ENCODE measurements at regions not wholly inside any gene's neighbourhood (a gene's known extent, or its start where the extent isn't known, plus 50 kb on each side); places are given as distances from the start of the nearest gene placed in this dataset.

GRCh38 chr18:961644-962355 lies 57.1 kb downstream of the ADCYAP1 start:
- Histone ChIP-seq H2AFZ (ENCODE audit: low read depth, low read length) (peak overlapping the region; percentile 62), H3K27me3 (ENCODE audit: insufficient read depth, low read length, poor library complexity) (no peaks in the 10 kb centered on the region), H3K9me3 (ENCODE audit: insufficient read depth, low read length, severe bottlenecking) (no peaks in the 10 kb centered on the region), H3K79me2 (ENCODE audit: insufficient read depth, low read length) (no peaks in the 10 kb centered on the region), H3K9ac (ENCODE audit: low read depth, low read length) (peak overlapping the region; percentile 23), H3K27ac (ENCODE audit: low read length) (peak overlapping the region; percentile 42; the same call in 1 of the 2 replicates), H3K36me3 (ENCODE audit: insufficient read depth, low read length) (no peaks in the 10 kb centered on the region), H4K20me1 (ENCODE audit: insufficient read depth, low read length) (no peaks in the 10 kb centered on the region), H3K4me3 (ENCODE audit: low read depth in 1 of 2, low read length in 2 of 2) (peak overlapping the region in 1 of 2 experiments; percentile 45; a peak in 2 of 4 replicates), H3K4me2 (ENCODE audit: insufficient read depth, low read length) (peak overlapping the region; percentile 55), H3K4me1 (ENCODE audit: insufficient read depth, low read length) (peaks cover 21% of the 10 kb centered on the region)
- TF ChIP-seq EZH2 (IDR thresholded peaks at IDR 0.05; ENCODE audit: borderline replicate concordance, low read depth, low read length, severe bottlenecking) (no peak), CTCF (IDR thresholded peaks at IDR 0.05; ENCODE audit: borderline replicate concordance, extremely low read depth, low read length, poor library complexity, severe bottlenecking) (peak; percentile 87)
- ATAC-seq (ENCODE audit: insufficient read depth, low read depth) (peak; percentile 68), DNase-seq (peak; percentile 66)

DNA sequence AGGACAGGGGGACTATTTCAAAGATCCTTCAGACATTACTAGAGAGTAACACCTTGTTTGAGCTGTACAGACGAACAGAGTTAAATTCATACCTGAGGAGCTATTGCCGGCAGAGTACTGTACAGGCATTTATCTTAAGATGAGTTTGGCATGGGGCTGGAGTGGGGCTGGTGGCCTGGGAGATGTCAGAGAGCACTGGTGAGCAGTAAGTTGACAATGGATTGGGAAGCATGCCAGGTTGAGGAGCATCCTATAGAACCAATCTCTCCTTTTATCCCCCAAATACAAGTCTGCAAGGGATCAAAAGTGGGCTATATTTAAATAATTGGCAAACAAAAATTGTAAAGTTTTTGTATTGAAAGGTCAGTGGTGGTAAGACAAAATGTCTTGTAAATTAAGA lies 58.6 kb downstream of the ADCYAP1 start:
- Histone ChIP-seq H3K79me2 (ENCODE audit: insufficient read depth, low read length) (no peaks in the 10 kb centered on the region), H3K9me3 (ENCODE audit: insufficient read depth, low read length, severe bottlenecking) (no peaks in the 10 kb centered on the region), H3K4me3 (ENCODE audit: low read depth in 1 of 2, low read length in 2 of 2) (no peak overlapping the region), H3K4me1 (ENCODE audit: insufficient read depth, low read length) (peaks cover 33% of the 10 kb centered on the region), H3K4me2 (ENCODE audit: insufficient read depth, low read length) (no peak overlapping the region), H3K27me3 (ENCODE audit: insufficient read depth, low read length, poor library complexity) (no peaks in the 10 kb centered on the region), H3K9ac (ENCODE audit: low read depth, low read length) (no peak overlapping the region), H4K20me1 (ENCODE audit: insufficient read depth, low read length) (no peaks in the 10 kb centered on the region), H2AFZ (ENCODE audit: low read depth, low read length) (no peak overlapping the region), H3K36me3 (ENCODE audit: insufficient read depth, low read length) (no peaks in the 10 kb centered on the region), H3K27ac (ENCODE audit: low read length) (no peak overlapping the region)
- no peak for TF ChIP-seq EZH2 (IDR thresholded peaks at IDR 0.05; ENCODE audit: borderline replicate concordance, low read depth, low read length, severe bottlenecking)
- no peak for TF ChIP-seq CTCF (IDR thresholded peaks at IDR 0.05; ENCODE audit: borderline replicate concordance, extremely low read depth, low read length, poor library complexity, severe bottlenecking)
- DNase-seq (no peak), ATAC-seq (ENCODE audit: insufficient read depth, low read depth) (no peak)

DNA sequence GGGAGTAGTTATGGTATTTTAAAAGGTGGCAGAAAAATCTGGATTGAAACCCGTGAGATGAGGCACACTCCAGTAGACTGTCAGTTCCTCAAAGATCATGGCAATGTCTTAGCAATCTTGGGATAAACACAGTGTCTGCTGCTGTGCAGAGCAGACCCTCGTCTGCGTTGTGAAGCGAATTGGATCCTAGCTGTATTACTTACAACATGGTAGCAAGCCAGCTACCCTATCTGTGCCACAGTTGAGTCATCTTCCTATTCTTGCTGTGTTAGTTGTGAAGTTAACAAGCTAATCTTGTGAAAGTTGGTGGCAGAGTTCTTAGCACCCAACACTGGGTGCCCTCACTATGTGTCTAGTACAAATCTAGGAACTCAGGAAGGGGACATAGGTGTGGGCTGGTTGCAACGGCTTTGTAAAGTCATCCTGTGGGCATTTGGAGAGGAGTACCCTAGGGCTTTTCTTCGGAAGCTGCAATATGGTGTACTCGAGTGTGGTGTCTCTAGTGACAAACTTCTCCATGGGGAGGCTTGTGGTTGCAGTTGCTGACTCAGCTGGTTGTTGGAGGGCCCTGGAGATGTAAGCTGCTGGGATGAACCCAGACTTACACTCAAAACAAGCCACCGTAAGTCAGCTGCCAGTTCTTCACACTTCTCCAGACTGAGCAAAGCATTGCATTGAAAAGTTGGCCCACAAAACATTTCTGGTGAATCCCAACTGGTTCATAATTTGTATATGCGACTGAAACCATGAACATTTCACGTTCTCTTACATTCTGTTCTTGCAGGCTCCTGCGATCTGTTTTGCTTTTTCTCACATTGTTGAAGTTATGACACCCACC lies 61.5 kb downstream of the ADCYAP1 start:
- H3K27me3 ChIP-seq (ENCODE audit: insufficient read depth, low read length, poor library complexity): no peaks in the 10 kb centered on the region
- peak overlapping the region; percentile 28; the same call in 1 of the 2 replicates for H3K9ac ChIP-seq (ENCODE audit: low read depth, low read length)
- H3K4me3 ChIP-seq (ENCODE audit: low read depth in 1 of 2, low read length in 2 of 2): no peak overlapping the region; a peak in 1 of 4 replicates
- DNase-seq: peak; percentile 44
- no peaks in the 10 kb centered on the region for H3K79me2 ChIP-seq (ENCODE audit: insufficient read depth, low read length)
- no peaks in the 10 kb centered on the region for H4K20me1 ChIP-seq (ENCODE audit: insufficient read depth, low read length)
- no peaks in the 10 kb centered on the region for H3K9me3 ChIP-seq (ENCODE audit: insufficient read depth, low read length, severe bottlenecking)
- TF ChIP-seq EZH2 (IDR thresholded peaks at IDR 0.05; ENCODE audit: borderline replicate concordance, low read depth, low read length, severe bottlenecking) (no peak), CTCF (IDR thresholded peaks at IDR 0.05; ENCODE audit: borderline replicate concordance, extremely low read depth, low read length, poor library complexity, severe bottlenecking) (no peak)
- peak overlapping the region; percentile 11 for H3K27ac ChIP-seq (ENCODE audit: low read length)
- peak; percentile 72 for ATAC-seq (ENCODE audit: insufficient read depth, low read depth)
- H2AFZ ChIP-seq (ENCODE audit: low read depth, low read length): 0 out of 2 replicates have a peak overlapping the region, but pooled peaks have one; percentile 8
- H3K36me3 ChIP-seq (ENCODE audit: insufficient read depth, low read length): no peaks in the 10 kb centered on the region
- peaks cover 32% of the 10 kb centered on the region for H3K4me1 ChIP-seq (ENCODE audit: insufficient read depth, low read length)
- H3K4me2 ChIP-seq (ENCODE audit: insufficient read depth, low read length): 0 out of 2 replicates have a peak overlapping the region, but pooled peaks have one; percentile 38

Measured in DND-41 (cell line).